Smooth muscle cell (in vitro differentiated cells): ENCODE measurements at regions not wholly inside any gene's neighbourhood (a gene's known extent, or its start where the extent isn't known, plus 50 kb on each side); places are given as distances from the start of the nearest gene placed in this dataset.
A peak's percentile ranks its signal among the peaks of the same experiment; 100 is the strongest.

Experiments used
- small RNA-seq: library from RNA; depleted of rRNA; stranded (forward); fragments of <200 nt; gene quantifications from one replicate; pipeline ENCODE3, GENCODE V24; 2014

Small RNA genes in the stretch of these regions (small RNA-seq; reads per million reads assigned to genes)
- gene RF00003 (1.2 reads per million, percentile 34 among the genes with 10 or more reads in this experiment), gene RNVU1-4 (0.95 reads per million, percentile 29 among the genes with 10 or more reads in this experiment)
